Activated naive CD4-positive, alpha-beta T cell treated with anti-CD3 and anti-CD28 coated beads, Interleukin-2, amount 50 U/mL, for 24 hours (primary cell): ENCODE measurements at regions not wholly inside any gene's neighbourhood (a gene's known extent, or its start where the extent isn't known, plus 50 kb on each side); places are given as distances from the start of the nearest gene placed in this dataset.

ENCODE experiments used
- H3K27ac Mint-ChIP-seq: one replicate; pipeline ENCODE4 v1.8.0; 2021; ENCODE audit warnings: mild to moderate bottlenecking, mixed read lengths
- H3K27me3 Mint-ChIP-seq: one replicate; pipeline ENCODE4 v1.8.0; 2021; ENCODE audit warnings: mixed read lengths
- H3K36me3 Mint-ChIP-seq: one replicate; pipeline ENCODE4 v1.8.0; 2021; ENCODE audit warnings: mixed read lengths
- H3K4me1 Mint-ChIP-seq: one replicate; pipeline ENCODE4 v1.8.0; 2021; ENCODE audit warnings: mixed read lengths
- H3K4me3 Mint-ChIP-seq: one replicate; pipeline ENCODE4 v1.8.0; 2021; ENCODE audit warnings: mild to moderate bottlenecking, mixed read lengths
- H3K9me3 Mint-ChIP-seq: one replicate; pipeline ENCODE4 v1.8.0; 2021; ENCODE audit warnings: mixed read lengths

DNA sequence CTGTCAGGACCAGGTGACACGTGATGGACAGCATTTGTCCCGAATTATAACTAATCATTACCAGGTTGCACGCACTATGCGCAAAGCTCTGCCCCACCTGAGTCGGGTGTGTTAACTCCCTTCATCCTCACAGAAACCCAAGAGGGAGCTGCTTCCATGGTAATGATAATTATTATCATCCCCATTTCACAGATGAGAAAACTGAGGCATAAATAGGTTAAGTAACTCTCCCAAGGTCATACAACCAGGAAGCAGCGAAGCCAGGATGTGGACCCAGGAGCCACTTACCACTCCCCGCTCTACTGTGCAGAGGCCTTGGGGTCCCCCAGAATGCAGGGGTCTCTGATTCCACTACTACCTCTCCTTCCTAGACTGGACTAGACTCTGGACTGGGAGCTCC is 76.7 kb upstream of the TARDBP start:
- no peak overlapping the region for H3K4me3 Mint-ChIP-seq
- no peaks in the 10 kb centered on the region for H3K9me3 Mint-ChIP-seq
- H3K27ac Mint-ChIP-seq = no peak overlapping the region
- H3K4me1 Mint-ChIP-seq = peaks cover 44% of the 10 kb centered on the region
- H3K36me3 Mint-ChIP-seq = no peaks in the 10 kb centered on the region
- peaks cover 5% of the 10 kb centered on the region for H3K27me3 Mint-ChIP-seq

DNA sequence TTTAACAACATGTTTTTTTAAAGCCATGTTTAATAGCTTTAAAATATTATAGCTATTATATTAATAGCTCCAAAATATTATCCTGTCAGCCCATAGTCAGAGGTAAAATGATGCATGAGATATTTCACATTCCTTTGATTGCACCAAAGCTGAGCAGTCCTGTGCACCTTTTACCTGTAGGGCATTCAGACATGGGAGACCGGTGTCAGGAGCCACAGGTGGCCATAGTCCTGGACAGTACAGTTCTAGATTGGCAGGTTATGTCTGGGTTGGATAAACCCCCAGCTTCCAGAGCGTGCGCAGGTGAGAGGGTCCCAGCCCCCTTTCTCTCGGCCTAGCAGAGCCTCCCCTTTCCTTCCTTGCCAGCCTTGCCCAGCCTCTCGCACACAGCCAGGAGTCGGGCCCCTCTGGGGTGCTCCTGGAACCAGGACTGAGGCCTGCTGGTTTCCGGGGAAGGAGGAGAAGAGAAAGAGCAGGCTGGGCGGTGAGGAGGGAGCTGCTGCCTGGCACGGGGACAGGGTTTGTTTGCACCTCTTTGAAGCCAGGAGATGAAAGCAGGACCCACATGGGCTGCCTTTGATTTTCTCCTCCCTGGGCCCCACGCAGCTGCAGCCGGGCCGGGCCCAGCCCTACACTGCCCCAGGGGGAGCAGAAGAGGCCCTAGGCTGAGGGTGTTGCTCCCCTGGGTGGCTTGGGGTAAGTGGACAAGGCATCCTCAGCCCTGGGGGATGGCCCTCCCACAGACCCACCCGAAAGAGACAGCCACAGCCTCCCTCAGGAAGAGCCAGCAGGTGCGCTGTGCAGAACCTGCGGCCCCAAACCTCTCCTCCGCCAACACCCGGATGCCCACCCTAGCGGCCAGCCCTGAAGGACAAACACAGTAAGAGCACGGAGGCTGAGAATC is 75.2 kb upstream of the TARDBP start:
- peak overlapping the region; percentile 35 for H3K27ac Mint-ChIP-seq
- no peaks in the 10 kb centered on the region for H3K9me3 Mint-ChIP-seq
- peaks cover 5% of the 10 kb centered on the region for H3K27me3 Mint-ChIP-seq
- no peaks in the 10 kb centered on the region for H3K36me3 Mint-ChIP-seq
- H3K4me1 Mint-ChIP-seq = peaks cover 43% of the 10 kb centered on the region
- no peak overlapping the region for H3K4me3 Mint-ChIP-seq

GRCh38 chr1:10938741-10939417 is 73.6 kb upstream of the TARDBP start:
- peaks cover 12% of the 10 kb centered on the region for H3K27me3 Mint-ChIP-seq
- no peak overlapping the region for H3K4me3 Mint-ChIP-seq
- H3K36me3 Mint-ChIP-seq = no peaks in the 10 kb centered on the region
- no peaks in the 10 kb centered on the region for H3K9me3 Mint-ChIP-seq
- peak overlapping the region; percentile 61 for H3K27ac Mint-ChIP-seq
- H3K4me1 Mint-ChIP-seq = peaks cover 33% of the 10 kb centered on the region

- Mint-ChIP-seq H3K27me3 (peaks cover 18% of the 10 kb centered on the region), H3K27ac (peak overlapping the region; percentile 61), H3K4me3 (peak overlapping the region; percentile 72), H3K4me1 (peaks cover 38% of the 10 kb centered on the region), H3K36me3 (no peaks in the 10 kb centered on the region), H3K9me3 (no peaks in the 10 kb centered on the region)
Measured at GRCh38 chr1:10939654-10940450, 72.6 kb upstream of the TARDBP start.

DNA sequence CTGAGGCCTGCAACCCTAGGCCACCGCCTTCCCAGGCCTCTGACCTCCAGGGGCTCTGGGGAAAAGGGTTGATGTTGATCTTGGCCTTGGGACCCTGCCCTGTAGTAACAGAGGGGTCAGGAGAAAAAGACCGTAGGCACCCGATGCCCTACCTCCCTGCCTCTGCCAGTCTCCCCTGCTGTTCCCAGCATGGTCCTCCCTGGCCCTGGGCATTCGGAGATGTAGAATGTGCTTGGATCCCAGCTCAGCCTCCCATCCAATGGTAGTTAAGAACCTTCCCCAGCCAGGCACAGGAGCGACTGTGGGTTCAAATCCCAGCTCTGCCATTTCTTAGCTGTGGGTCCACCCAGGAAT is 72.0 kb upstream of the TARDBP start:
- H3K9me3 Mint-ChIP-seq = no peaks in the 10 kb centered on the region
- H3K27me3 Mint-ChIP-seq = peaks cover 20% of the 10 kb centered on the region
- no peak overlapping the region for H3K27ac Mint-ChIP-seq
- peaks cover 38% of the 10 kb centered on the region for H3K4me1 Mint-ChIP-seq
- no peaks in the 10 kb centered on the region for H3K36me3 Mint-ChIP-seq
- H3K4me3 Mint-ChIP-seq = peak overlapping the region; percentile 72

GRCh38 chr1:10940838-10941237 is 71.6 kb upstream of the TARDBP start:
- peaks cover 38% of the 10 kb centered on the region for H3K4me1 Mint-ChIP-seq
- peaks cover 23% of the 10 kb centered on the region for H3K27me3 Mint-ChIP-seq
- H3K27ac Mint-ChIP-seq = no peak overlapping the region
- H3K36me3 Mint-ChIP-seq = no peaks in the 10 kb centered on the region
- H3K4me3 Mint-ChIP-seq = peak overlapping the region; percentile 72
- H3K9me3 Mint-ChIP-seq = no peaks in the 10 kb centered on the region

GRCh38 chr1:10941891-10942541 is 70.4 kb upstream of the TARDBP start:
- no peaks in the 10 kb centered on the region for H3K9me3 Mint-ChIP-seq
- H3K36me3 Mint-ChIP-seq = no peaks in the 10 kb centered on the region
- H3K27ac Mint-ChIP-seq = no peak overlapping the region
- H3K27me3 Mint-ChIP-seq = peaks cover 23% of the 10 kb centered on the region
- peaks cover 38% of the 10 kb centered on the region for H3K4me1 Mint-ChIP-seq
- no peak overlapping the region for H3K4me3 Mint-ChIP-seq

- Mint-ChIP-seq H3K9me3 (no peaks in the 10 kb centered on the region), H3K4me3 (no peak overlapping the region), H3K27ac (no peak overlapping the region), H3K4me1 (peaks cover 38% of the 10 kb centered on the region), H3K27me3 (peaks cover 23% of the 10 kb centered on the region), H3K36me3 (no peaks in the 10 kb centered on the region)
Measured at GRCh38 chr1:10942542-10942912, 69.9 kb upstream of the TARDBP start.

GRCh38 chr1:10943041-10943440 is 69.4 kb upstream of the TARDBP start:
- H3K4me1 Mint-ChIP-seq = peaks cover 34% of the 10 kb centered on the region
- H3K9me3 Mint-ChIP-seq = no peaks in the 10 kb centered on the region
- no peak overlapping the region for H3K4me3 Mint-ChIP-seq
- no peak overlapping the region for H3K27ac Mint-ChIP-seq
- H3K36me3 Mint-ChIP-seq = no peaks in the 10 kb centered on the region
- H3K27me3 Mint-ChIP-seq = peaks cover 23% of the 10 kb centered on the region

GRCh38 chr1:10943991-10944730 is 68.3 kb upstream of the TARDBP start:
- no peaks in the 10 kb centered on the region for H3K9me3 Mint-ChIP-seq
- peaks cover 22% of the 10 kb centered on the region for H3K27me3 Mint-ChIP-seq
- H3K36me3 Mint-ChIP-seq = no peaks in the 10 kb centered on the region
- no peak overlapping the region for H3K27ac Mint-ChIP-seq
- no peak overlapping the region for H3K4me3 Mint-ChIP-seq
- H3K4me1 Mint-ChIP-seq = peaks cover 30% of the 10 kb centered on the region

DNA sequence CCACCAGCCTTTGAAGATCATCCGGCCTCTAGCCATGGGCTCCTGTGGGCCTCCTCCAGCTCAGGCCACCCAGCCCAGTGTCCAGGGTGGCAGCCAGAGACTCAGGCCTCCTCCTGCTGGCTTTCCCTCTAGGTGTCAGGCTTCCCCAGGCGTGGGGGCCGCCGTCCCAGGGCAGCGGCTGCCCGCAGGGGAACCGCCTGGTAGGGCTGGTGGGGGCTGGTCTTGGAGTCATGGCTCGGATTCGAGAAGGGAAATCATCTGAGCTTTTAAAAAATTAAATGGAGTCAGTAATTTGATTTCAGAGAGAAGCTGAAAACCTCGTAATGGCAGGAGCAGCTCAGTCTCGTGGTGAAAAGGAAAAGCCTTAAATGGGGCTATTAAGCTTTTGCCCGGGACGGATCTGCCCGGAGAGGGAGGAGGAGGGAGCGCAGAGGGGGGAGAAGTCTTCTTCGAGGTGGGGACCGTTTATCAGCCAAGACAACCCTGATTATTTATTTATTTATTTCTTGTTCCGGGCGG is 66.4 kb upstream of the TARDBP start:
- no peak overlapping the region for H3K4me3 Mint-ChIP-seq
- H3K9me3 Mint-ChIP-seq = no peaks in the 10 kb centered on the region
- peaks cover 11% of the 10 kb centered on the region for H3K4me1 Mint-ChIP-seq
- H3K27me3 Mint-ChIP-seq = peaks cover 18% of the 10 kb centered on the region
- H3K36me3 Mint-ChIP-seq = no peaks in the 10 kb centered on the region
- no peak overlapping the region for H3K27ac Mint-ChIP-seq

DNA sequence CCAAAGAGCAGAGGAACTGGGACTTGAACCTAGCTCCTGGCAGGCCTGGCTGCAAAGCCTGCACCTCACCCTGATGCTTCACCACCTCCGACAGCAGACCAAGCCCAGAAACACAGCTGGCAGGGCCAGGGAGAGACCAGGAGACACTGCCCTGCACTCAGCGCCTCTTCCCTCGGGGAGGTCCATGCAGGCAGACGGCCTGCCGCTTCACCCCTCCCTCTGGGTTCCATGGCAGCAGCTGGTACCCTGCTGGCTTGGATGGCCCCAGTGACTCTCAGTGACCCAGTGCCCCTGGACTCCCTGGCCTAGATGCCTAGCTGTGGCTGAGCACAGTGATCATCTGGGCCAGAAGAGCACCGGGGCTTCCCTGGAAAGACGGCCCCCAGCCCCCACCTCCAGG is 65.3 kb upstream of the TARDBP start:
- peaks cover 6% of the 10 kb centered on the region for H3K4me1 Mint-ChIP-seq
- no peak overlapping the region for H3K4me3 Mint-ChIP-seq
- H3K27me3 Mint-ChIP-seq = peaks cover 18% of the 10 kb centered on the region
- H3K9me3 Mint-ChIP-seq = no peaks in the 10 kb centered on the region
- H3K36me3 Mint-ChIP-seq = no peaks in the 10 kb centered on the region
- H3K27ac Mint-ChIP-seq = no peak overlapping the region

GRCh38 chr1:10947691-10948462 is 64.6 kb upstream of the TARDBP start:
- H3K9me3 Mint-ChIP-seq = no peaks in the 10 kb centered on the region
- no peak overlapping the region for H3K4me3 Mint-ChIP-seq
- H3K27me3 Mint-ChIP-seq = peaks cover 16% of the 10 kb centered on the region
- peaks cover 6% of the 10 kb centered on the region for H3K4me1 Mint-ChIP-seq
- H3K36me3 Mint-ChIP-seq = no peaks in the 10 kb centered on the region
- H3K27ac Mint-ChIP-seq = no peak overlapping the region

- Mint-ChIP-seq H3K27ac (no peak overlapping the region), H3K36me3 (no peaks in the 10 kb centered on the region), H3K4me3 (no peak overlapping the region), H3K9me3 (no peaks in the 10 kb centered on the region), H3K27me3 (peaks cover 13% of the 10 kb centered on the region), H3K4me1 (peaks cover 6% of the 10 kb centered on the region)
Measured at GRCh38 chr1:10948463-10948775, 64.0 kb upstream of the TARDBP start.
